Thyroid gland (tissue), 4 donors: ENCODE measurements at regions not wholly inside any gene's neighbourhood (a gene's known extent, or its start where the extent isn't known, plus 50 kb on each side); places are given as distances from the start of the nearest gene placed in this dataset.
"Not testable (repeated sequence)": the region's sequence is repeated elsewhere in the genome, so short reads cannot be mapped to it uniquely, and the experiment has no call there.

Experiments
- POLR2A ChIP-seq, 2 donors: fragments of 450-650 bp; IDR thresholded peaks; one replicate each; pipeline ENCODE4 v1.6.1; 2017; ENCODE audit warnings: antibody characterized with exemption in 2 of 2, mild to moderate bottlenecking in 2 of 2, moderate library complexity in 1 of 2
- TF ChIP-seq, protein P1 (sequence below), 6 experiments: fragments of 200-600 bp in 3 of 6; fragments of 450-650 bp in 3 of 6; sonication (generic) in 3 of 6; IDR thresholded peaks; one replicate each; pipeline ENCODE4 v1.5.1; 2016 to 2019; ENCODE audit warnings: antibody characterized with exemption in 6 of 6, mild to moderate bottlenecking in 2 of 6, inconsistent platforms in 1 of 6, moderate library complexity in 1 of 6

DNA sequence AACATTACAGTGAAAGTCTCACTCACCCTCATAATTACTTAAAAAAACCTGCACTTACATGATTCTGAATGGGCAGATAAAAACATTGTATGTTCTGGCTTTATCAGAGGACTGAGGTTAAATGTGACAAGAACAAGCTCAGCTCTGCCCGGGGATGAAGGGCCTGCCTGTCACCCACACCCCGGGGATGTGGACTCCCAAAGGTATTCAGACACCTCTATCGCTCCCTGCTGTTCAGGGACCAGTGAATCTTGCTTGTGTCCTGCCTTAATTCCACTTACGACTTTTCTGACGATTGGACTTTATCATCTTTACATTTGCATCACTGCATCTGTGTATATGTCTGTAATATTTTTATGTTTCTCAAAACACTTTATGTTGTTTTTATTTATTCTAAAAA lies 341.8 kb upstream of the ANKRD20A1 start:
- TF ChIP-seq POLR2A (IDR thresholded peaks at IDR 0.05) = not testable (repeated sequence)
- TF ChIP-seq, protein P1, sequence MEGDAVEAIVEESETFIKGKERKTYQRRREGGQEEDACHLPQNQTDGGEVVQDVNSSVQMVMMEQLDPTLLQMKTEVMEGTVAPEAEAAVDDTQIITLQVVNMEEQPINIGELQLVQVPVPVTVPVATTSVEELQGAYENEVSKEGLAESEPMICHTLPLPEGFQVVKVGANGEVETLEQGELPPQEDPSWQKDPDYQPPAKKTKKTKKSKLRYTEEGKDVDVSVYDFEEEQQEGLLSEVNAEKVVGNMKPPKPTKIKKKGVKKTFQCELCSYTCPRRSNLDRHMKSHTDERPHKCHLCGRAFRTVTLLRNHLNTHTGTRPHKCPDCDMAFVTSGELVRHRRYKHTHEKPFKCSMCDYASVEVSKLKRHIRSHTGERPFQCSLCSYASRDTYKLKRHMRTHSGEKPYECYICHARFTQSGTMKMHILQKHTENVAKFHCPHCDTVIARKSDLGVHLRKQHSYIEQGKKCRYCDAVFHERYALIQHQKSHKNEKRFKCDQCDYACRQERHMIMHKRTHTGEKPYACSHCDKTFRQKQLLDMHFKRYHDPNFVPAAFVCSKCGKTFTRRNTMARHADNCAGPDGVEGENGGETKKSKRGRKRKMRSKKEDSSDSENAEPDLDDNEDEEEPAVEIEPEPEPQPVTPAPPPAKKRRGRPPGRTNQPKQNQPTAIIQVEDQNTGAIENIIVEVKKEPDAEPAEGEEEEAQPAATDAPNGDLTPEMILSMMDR (IDR thresholded peaks at IDR 0.05) = not testable (repeated sequence)
